LNCaP clone FGC (cell line): ENCODE measurements at regions not wholly inside any gene's neighbourhood (a gene's known extent, or its start where the extent isn't known, plus 50 kb on each side); places are given as distances from the start of the nearest gene placed in this dataset.

Experiments used
- DNase-seq: peaks from one replicate; pipeline ENCODE4 v3.0.0-alpha.2; 2011; ENCODE audit warnings: low read depth
- H3K4me3 ChIP-seq: 2 replicates; pipeline ENCODE4 v1.5.1; 2011; ENCODE audit warnings: mild to moderate bottlenecking, low read depth, low read length, control low read depth
- CTCF ChIP-seq: IDR thresholded peaks from 2 replicates; pipeline ENCODE4 v1.5.1; 2012; ENCODE audit warnings: mild to moderate bottlenecking; ENCODE audit not compliant: control insufficient read depth, insufficient read depth; ENCODE audit errors: extremely low read depth

DNA sequence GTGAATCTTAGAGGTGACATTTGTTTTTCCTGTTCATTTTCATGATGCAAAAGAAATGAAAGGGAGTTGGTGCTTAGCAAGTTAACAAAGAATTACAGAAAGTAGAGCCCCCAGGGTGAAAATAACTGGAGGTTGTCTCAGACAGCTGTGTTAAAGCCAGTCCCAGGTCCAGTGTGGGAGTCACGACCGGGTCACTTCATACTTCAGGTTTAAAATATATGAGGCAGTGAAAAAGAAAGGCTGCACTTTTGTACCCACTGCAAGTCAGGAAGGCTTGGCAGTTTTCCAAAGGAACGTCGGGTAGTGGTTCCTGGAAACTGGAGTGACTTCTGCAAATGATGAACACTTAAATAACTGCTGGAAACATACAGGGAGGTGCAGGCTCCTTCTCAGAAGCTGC is 91.5 kb upstream of the THBS2 start:
- no peak for TF ChIP-seq CTCF
- DNase-seq: no peak
- H3K4me3 ChIP-seq: no peak overlapping the region

GRCh38 chr6:169344750-169345065 is 91.1 kb upstream of the THBS2 start:
- no peak for DNase-seq
- H3K4me3 ChIP-seq: no peak overlapping the region
- TF ChIP-seq CTCF: no peak

DNA sequence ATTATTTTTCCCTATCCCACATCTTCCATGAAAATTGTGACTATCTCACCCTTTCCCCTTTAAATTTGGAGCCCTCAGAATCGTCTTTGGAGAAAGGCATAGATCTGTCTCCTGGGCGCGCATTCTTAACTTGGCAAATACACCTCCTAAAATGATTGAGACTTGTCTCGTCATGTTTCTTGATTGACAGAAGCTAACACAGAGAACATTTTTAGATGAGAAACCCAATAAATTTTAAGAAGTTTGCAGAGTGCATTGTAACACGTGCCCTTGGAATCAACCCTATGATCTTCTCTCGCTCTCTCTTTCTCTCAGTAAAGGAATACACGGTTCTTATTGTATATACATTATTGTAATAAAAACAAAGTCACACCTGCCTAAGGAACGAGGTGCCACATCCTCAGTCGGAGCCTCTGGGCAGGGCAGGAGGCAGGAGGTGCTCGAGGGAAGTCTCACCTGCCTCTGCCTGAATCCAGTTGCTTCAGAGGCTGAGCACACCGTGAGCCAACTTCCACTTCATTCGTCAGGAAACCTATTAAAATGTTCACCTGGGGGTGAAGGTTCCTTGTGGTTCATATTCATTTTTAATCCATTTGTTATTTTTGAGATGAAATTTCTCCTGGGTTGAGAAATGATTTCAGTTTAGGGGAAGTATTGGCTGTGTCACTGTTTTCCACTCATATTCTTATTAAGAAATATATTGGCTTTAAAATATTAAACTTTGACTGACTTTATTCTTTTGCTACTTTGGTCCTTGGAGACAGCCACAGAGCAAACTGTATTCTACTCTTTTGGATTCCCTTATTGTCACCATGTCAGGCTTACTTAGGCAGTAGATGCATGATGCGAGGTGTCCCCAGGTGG is 90.5 kb upstream of the THBS2 start:
- H3K4me3 ChIP-seq: no peak overlapping the region
- no peak for DNase-seq
- TF ChIP-seq CTCF: no peak

DNA sequence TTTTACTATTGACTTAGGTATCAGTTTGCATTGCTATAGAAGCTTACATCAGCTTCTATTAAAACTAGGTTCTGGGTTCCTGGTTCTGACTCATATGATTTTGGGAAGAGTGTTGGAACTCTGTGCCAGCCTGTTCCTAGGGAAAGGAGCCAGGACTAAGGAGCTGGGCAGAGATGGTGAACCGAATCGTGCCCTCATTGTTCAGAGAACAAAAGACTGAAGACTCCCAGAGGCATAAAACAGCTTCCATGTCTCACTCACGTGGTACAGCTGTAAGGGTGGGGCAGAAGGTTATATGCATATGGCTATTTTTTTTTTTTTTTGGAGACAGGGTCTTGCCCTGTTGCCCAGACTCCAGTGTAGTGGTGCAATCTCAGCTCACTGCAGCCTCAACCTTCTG is 89.1 kb upstream of the THBS2 start:
- H3K4me3 ChIP-seq: no peak overlapping the region
- DNase-seq: no peak
- TF ChIP-seq CTCF: no peak

DNA sequence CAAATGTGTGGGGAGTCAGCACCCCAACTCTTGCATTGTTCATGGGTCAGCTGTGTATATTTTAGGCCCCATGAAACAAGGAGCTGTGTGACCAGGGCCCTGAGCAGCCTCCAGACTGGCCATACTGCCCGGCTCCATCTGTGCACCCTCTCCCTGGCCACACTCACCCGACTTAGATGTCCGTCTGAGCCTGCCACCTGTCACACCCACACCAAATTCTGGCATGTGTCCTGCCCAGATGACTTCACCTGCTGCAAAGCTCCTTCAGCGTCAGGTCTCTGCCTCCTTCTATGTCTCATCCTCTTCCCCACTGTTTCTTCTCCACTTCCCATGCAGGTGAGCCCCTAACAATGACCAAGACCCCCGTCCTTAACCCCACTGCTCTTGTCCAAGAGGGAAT is 88.1 kb upstream of the THBS2 start:
- H3K4me3 ChIP-seq: no peak overlapping the region
- TF ChIP-seq CTCF: no peak
- DNase-seq: no peak

- no peak overlapping the region for H3K4me3 ChIP-seq
- DNase-seq: no peak
- no peak for TF ChIP-seq CTCF
These were observed 87.4 kb upstream of the THBS2 start for GRCh38 chr6:169341065-169341464.

DNA sequence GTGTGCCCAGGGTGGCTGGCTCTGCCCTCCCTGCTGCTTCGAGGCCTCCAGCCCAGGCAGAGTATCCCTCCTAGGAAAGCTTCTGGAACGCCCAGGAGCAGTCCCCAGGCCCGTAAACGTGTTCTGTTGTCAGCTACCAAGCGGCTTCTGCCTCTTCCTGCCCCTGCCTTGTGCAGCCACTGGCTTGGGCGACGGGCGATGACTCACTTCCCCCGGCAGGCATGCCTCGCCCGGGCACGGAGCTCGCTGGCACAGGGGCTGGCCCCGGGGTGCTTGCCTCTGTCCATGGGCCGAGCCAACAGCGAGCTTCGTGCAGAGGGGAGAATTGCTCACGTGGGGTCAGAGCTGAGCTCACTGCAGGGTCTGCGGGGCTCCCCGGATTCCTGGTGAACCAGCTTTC is 86.7 kb upstream of the THBS2 start:
- no peak for TF ChIP-seq CTCF
- no peak for DNase-seq
- no peak overlapping the region for H3K4me3 ChIP-seq
